ENCODE measurements at regions not wholly inside any gene's neighbourhood (a gene's known extent, or its start where the extent isn't known, plus 50 kb on each side); places are given as distances from the start of the nearest gene placed in this dataset.
A peak's percentile ranks its signal among the peaks of the same experiment; 100 is the strongest.
"Not testable (repeated sequence)": the region's sequence is repeated elsewhere in the genome, so short reads cannot be mapped to it uniquely, and the experiment has no call there.

DNA sequence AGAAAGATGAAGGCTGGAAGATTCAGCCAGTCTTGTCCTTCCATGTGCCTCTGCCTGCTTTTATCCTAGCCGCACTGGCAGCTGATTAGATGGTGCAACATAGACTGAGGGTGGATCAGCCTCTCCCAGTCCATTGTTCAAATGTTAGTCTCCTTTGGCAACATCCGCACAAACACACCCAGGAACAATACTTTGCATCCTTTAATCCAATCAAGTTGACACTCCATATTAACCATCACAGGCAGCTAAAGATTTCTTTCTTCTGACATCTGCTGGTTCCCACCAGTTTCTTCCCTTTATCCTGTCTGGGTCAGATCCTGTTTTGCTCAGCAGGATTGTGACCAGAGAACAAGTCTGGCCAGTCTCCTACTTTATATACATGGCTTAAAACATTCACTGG lies 276.5 kb upstream of the TYRP1 start:
- intact Hi-C loops (cut with DNase I) = no loop called here
- no peaks in the 10 kb centered on the region for H3K27me3 ChIP-seq
- no peaks in the 10 kb centered on the region for H3K36me3 ChIP-seq (replicated peaks in 1 of 2; ENCODE audit: insufficient read depth in 1 of 2, low read depth in 2 of 2)
- no peak for DNase-seq
- WGBS, 2 donors = 97 to 100% methylated on average over 2 of the region's 2 CpGs
- no peaks in the 10 kb centered on the region for H3K9me3 ChIP-seq
- H3K27ac ChIP-seq = no peak overlapping the region
- no peak for ATAC-seq
- H3K4me3 ChIP-seq = no peak overlapping the region
- H3K4me1 ChIP-seq = no peaks in the 10 kb centered on the region
- TF ChIP-seq, protein P1, sequence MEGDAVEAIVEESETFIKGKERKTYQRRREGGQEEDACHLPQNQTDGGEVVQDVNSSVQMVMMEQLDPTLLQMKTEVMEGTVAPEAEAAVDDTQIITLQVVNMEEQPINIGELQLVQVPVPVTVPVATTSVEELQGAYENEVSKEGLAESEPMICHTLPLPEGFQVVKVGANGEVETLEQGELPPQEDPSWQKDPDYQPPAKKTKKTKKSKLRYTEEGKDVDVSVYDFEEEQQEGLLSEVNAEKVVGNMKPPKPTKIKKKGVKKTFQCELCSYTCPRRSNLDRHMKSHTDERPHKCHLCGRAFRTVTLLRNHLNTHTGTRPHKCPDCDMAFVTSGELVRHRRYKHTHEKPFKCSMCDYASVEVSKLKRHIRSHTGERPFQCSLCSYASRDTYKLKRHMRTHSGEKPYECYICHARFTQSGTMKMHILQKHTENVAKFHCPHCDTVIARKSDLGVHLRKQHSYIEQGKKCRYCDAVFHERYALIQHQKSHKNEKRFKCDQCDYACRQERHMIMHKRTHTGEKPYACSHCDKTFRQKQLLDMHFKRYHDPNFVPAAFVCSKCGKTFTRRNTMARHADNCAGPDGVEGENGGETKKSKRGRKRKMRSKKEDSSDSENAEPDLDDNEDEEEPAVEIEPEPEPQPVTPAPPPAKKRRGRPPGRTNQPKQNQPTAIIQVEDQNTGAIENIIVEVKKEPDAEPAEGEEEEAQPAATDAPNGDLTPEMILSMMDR (IDR thresholded peaks at IDR 0.05) = no peak
- TF ChIP-seq POLR2A (IDR thresholded peaks at IDR 0.05) = no peak

DNA sequence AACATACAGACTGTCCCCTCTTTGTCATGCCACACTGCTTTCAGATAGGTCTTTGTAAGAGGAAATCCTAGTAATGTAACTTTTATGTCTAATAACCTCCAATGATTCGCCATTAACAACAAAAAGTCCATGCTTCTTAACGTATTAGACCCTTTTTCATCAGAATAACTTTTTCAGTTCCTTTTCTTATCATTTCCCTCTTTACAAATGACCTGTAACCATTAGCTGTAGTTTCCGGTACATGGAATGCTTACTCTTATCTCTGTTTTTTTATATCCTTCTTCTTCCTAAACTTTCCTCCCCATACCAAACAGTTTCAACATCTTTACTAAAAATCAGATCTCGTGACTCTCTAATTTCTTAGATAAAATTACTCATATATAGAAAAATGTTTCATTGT lies 268.9 kb upstream of the TYRP1 start:
- Histone ChIP-seq H3K27me3 (no peaks in the 10 kb centered on the region), H3K4me3 (no peak overlapping the region), H3K36me3 (replicated peaks in 1 of 2; ENCODE audit: insufficient read depth in 1 of 2, low read depth in 2 of 2) (no peaks in the 10 kb centered on the region), H3K4me1 (no peaks in the 10 kb centered on the region), H3K27ac (no peak overlapping the region), H3K9me3 (no peaks in the 10 kb centered on the region)
- intact Hi-C loops (cut with DNase I) = no loop called here
- TF ChIP-seq, protein P1 (IDR thresholded peaks at IDR 0.05) = no peak
- no peak for TF ChIP-seq POLR2A (IDR thresholded peaks at IDR 0.05)
- DNase-seq (no peak), ATAC-seq (no peak)
- 57 to 63% methylated on average over 4 of the region's 4 CpGs for WGBS, 2 donors

DNA sequence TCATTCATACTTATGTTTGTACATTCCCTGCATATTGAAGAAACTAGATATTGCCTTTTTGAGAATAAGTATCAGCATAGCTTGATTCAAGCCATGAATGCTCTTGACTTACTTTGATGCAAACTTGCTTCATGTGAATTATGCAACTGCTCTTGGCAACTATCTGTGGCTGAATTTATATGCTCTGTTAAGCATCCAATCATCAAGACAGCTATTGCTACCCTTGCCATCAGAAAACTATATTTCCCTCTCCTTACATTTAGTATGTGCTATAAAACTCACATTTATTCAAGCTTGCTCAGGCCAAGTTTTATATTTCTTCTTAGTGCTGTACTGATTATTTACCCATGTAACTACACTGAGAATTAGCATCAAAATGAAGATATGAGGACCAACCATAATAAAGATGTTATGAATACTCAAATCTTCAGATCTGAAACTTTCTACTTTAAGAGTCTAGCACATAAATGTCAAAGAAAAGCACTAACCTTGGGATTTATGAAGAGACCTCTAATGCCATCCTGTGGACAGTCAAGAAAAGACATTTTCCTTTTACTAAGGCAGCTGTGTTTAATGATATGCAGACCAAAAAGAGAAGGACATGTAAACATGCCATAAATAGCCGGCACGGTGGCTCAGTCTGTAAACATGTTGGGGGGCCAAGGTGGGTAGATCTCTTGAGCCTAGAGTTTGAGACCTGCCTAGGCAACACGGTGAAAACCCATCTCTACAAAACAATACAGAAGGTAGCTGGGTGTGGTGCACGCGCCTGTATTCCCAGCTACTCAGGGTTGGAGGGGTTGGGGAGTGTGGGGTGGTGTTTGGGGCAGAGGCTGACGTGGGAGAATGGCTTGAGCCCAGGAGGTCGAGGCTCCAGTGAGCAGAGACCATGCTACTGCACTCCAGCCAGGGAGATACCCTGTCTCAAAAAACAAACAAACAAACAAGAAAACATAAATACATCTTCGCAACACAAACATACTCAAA lies 267.0 kb upstream of the TYRP1 start:
- Histone ChIP-seq H3K4me3 (no peak overlapping the region), H3K9me3 (no peaks in the 10 kb centered on the region)

DNA sequence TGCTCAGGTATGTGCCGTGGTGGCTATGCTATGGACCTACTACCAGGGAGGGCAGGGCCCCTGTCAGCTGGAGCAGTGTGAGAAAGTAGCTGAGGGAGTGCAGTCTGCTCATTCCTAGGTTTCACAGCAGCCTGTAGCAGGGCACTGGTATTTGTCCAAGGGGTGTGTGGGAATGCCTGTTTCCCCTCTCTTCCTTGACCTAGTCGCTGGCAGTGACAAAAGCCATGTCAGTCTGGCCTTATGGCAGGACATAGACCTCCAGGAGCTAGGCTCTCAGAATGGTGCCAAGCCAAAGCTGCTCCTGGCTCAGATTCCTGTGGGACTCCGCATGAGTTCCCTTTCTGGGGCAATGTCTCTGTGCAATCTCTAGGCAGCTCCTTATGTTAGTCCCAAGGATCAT lies 253.9 kb upstream of the TYRP1 start:
- Histone ChIP-seq H3K4me3 (no peak overlapping the region), H3K27ac (no peak overlapping the region), H3K36me3 (replicated peaks in 1 of 2; ENCODE audit: insufficient read depth in 1 of 2, low read depth in 2 of 2) (no peaks in the 10 kb centered on the region), H3K9me3 (no peaks in the 10 kb centered on the region), H3K4me1 (no peaks in the 10 kb centered on the region), H3K27me3 (no peaks in the 10 kb centered on the region)
- no peak for ATAC-seq
- intact Hi-C loops (cut with DNase I) = no loop called here
- 58 to 78% methylated on average over 2 to 3 of the region's 3 CpGs for WGBS, 2 donors
- TF ChIP-seq, protein P1 (IDR thresholded peaks at IDR 0.05) = no peak
- TF ChIP-seq POLR2A (IDR thresholded peaks at IDR 0.05) = no peak
- DNase-seq = no peak

More for the DNA sequence above, 267.0 kb upstream of the TYRP1 start:
- ATAC-seq = no peak
- WGBS, 2 donors = 29 to 33% methylated on average over 8 of the region's 8 CpGs
- Histone ChIP-seq H3K27ac (no peak overlapping the region), H3K36me3 (replicated peaks in 1 of 2; ENCODE audit: insufficient read depth in 1 of 2, low read depth in 2 of 2) (no peaks in the 10 kb centered on the region), H3K4me1 (no peaks in the 10 kb centered on the region), H3K27me3 (no peaks in the 10 kb centered on the region)
- DNase-seq = no peak
- TF ChIP-seq, protein P1 (IDR thresholded peaks at IDR 0.05) = peak in 3 of 7 experiments; percentile 28 to 50 (median 44)
- TF ChIP-seq POLR2A (IDR thresholded peaks at IDR 0.05) = no peak
- intact Hi-C loops (cut with DNase I) = no loop called here

DNA sequence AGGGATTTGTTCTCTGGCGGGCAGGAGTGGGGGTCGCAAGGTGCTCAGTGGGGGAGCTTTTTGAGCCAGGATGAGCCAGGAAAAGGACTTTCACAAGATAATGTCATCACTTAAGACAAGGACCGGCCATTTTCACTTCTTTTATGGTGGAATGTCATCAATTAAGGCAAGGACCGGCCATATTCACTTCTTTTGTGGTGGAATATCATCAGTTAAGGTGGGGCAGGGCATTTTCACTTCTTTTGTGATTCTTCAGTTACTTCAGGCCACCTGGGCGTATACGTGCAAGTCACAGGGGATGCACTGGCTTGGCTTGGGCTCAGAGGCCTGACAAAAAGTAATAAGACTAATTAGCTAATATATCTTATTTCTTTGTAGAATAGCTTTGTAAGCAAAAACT lies 252.1 kb upstream of the TYRP1 start:
- H3K27me3 ChIP-seq; H3K27ac ChIP-seq; H3K36me3 ChIP-seq (replicated peaks in 1 of 2; ENCODE audit: insufficient read depth in 1 of 2, low read depth in 2 of 2); ATAC-seq; H3K4me3 ChIP-seq; H3K4me1 ChIP-seq; intact Hi-C loops (cut with DNase I); H3K9me3 ChIP-seq; DNase-seq: not testable (repeated sequence)
- WGBS, 2 donors = 82 to 87% methylated on average over 6 of the region's 6 CpGs

Measured in body of pancreas (tissue), 4 donors.